GM21367 (cell line): ENCODE measurements at regions not wholly inside any gene's neighbourhood (a gene's known extent, or its start where the extent isn't known, plus 50 kb on each side); places are given as distances from the start of the nearest gene placed in this dataset.
"Not testable (repeated sequence)": the region's sequence is repeated elsewhere in the genome, so short reads cannot be mapped to it uniquely, and the experiment has no call there.

Experiments
- ATAC-seq: cut with Tn5 transposase; IDR thresholded peaks from one replicate; pipeline ENCODE4 v1.9.1; 2021; ENCODE audit not compliant: unreplicated experiment

DNA sequence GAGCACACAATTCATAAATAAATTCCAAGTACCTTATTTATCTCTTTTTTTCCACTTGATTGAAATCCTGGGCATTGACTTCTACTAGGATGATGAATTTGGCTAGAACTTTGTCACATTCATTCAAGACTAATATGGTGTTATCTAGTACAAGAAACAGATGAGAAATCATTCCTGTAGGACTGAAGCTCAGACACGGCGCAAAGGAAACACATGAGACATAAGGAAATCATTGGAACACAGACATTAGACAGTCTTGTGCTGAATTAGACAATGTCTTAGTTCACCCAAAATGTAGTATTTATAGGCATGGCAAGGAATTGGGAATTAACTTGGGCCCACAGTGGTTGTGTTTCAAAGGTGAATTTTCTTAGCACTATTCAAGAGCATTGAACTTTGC, 305.7 kb downstream of the SETD4 start:
- ATAC-seq = no peak

DNA sequence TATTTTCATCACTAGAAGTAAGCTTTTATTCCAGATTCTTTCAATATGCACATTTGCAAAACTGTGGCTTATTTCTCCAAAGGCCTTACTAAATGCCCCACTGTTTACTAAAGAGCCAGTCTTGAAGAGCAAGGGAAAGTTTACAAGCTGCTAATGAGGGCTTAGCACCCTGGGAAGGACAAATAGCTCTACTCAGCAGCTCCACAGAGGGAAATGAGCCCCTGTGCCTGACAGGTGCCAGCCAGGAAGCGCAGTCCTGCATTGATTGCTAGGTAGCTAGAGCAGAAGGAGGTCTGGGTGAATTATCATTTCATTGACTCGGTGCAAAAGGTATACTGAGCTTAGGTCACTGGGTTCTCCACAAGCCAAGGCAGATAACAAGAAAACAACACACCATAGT, 307.0 kb downstream of the SETD4 start:
- no peak for ATAC-seq

- ATAC-seq = no peak
Observed at GRCh38 chr21:35751171-35751570, 309.2 kb downstream of the SETD4 start.

- ATAC-seq = no peak
Observed at GRCh38 chr21:35749904-35750303, 310.4 kb downstream of the SETD4 start.

DNA sequence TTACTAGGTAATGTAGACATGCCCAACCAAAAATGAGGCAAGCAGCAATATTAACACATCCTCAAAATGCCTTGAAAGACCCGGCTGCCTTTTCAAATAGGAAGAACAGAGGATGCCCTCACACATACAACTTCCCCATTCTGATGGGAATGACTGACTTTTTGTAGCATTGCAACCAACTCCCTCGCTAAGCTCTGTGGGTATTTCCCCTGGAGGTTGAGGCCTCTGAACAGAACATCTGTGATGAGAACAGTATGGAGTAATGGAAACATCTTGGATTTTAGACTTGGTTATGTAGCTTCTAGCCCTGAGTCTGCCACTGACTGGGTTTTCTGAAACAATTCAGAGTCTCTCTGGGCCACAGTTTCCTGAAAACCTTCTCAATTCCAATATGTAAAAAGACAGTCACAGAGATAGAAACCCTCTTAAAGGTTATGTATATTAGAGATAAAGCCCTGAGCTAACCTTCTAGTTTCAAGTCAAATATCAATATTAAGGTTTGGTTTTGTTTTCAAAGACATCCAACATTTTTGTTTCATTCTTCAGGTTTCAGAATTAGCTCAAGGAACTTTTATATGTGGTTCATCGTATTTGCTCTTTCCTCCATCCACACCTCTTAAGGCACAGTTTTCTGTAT, 311.5 kb downstream of the SETD4 start:
- no peak for ATAC-seq

DNA sequence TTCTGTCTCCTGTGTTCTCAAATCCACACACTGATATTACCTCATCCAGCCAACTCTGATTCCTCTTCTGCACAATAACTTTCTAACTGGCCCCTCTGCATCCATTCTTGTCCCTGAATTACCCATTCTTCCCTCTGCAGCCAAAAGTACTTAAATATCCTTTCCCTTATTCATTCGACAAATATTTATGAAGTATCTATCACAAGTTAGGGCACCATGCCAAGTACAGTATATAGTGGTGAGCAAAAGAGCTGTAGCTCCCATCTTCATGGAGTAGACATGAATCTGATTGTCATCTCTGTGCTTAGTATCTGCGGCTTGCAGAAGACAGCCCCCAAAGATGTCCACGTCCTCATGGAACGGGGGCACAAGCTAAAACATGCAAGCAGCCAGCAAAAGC, 316.8 kb downstream of the SETD4 start:
- no peak for ATAC-seq

GRCh38 chr21:35738347-35738961, 321.9 kb downstream of the SETD4 start:
- no peak for ATAC-seq

- ATAC-seq = no peak
Observed at GRCh38 chr21:35737899-35738346, 322.4 kb downstream of the SETD4 start.

GRCh38 chr21:35737449-35737848, 322.9 kb downstream of the SETD4 start:
- ATAC-seq = no peak

GRCh38 chr21:35732788-35733187, 327.5 kb downstream of the SETD4 start:
- no peak for ATAC-seq

- no peak for ATAC-seq
Observed at GRCh38 chr21:35730325-35730724, 330.0 kb downstream of the SETD4 start.

GRCh38 chr21:35727830-35728229, 332.5 kb downstream of the SETD4 start:
- no peak for ATAC-seq

GRCh38 chr21:35724156-35724555, 336.2 kb downstream of the SETD4 start:
- no peak for ATAC-seq

- ATAC-seq = no peak
Observed at GRCh38 chr21:35721701-35722100, 338.6 kb downstream of the SETD4 start.

DNA sequence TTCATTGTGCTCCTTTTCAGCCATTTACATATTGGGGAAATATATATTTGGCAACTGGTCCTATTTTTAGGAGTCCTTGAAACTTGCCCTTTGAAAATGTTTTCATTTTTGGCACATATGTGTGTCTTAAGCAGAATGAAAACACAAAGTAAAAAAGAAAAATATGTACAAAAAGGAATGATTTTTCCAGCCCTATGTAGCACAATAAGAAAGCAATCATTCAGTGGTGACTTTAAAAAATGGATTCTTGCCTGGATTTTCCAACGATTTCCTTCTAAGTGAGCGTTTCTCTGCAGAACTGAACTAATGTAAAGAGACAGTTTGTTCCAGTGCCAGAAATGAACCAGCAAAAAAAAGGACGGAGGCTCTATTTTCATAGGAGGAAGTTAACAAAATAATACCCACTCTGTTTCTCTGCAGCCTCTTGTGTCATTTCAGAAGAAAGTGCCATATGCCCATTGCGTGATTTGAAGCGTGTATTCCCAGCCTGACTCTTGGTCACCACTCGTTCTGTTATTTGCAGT, 340.1 kb downstream of the SETD4 start:
- ATAC-seq = no peak

- no peak for ATAC-seq
Observed at GRCh38 chr21:35719080-35719479, 341.2 kb downstream of the SETD4 start.

- ATAC-seq = no peak
Observed at GRCh38 chr21:35716876-35717565, 343.3 kb downstream of the SETD4 start.

- ATAC-seq = no peak
Observed at GRCh38 chr21:35713914-35714313, 346.4 kb downstream of the SETD4 start.

- no peak for ATAC-seq
Observed at GRCh38 chr21:35711661-35712060, 348.7 kb downstream of the SETD4 start.

- ATAC-seq = no peak
Observed at GRCh38 chr21:35711213-35711612, 349.1 kb downstream of the SETD4 start.

GRCh38 chr21:35709990-35710389, 350.3 kb downstream of the SETD4 start:
- not testable (repeated sequence) for ATAC-seq

- no peak for ATAC-seq
Observed at GRCh38 chr21:35705888-35706287, 354.4 kb downstream of the SETD4 start.
